Suppressor macrophage (primary cell): ENCODE measurements at regions not wholly inside any gene's neighbourhood (a gene's known extent, or its start where the extent isn't known, plus 50 kb on each side); places are given as distances from the start of the nearest gene placed in this dataset.
A peak's percentile ranks its signal among the peaks of the same experiment; 100 is the strongest.

Experiments used
- DNase-seq, 4 experiments: peaks; one replicate each; pipeline ENCODE4 v3.0.0-alpha.2; 2020 to 2022

GRCh38 chr14:53331247-53331646 lies 178.1 kb upstream of the DDHD1 start:
- DNase-seq, result no peak

GRCh38 chr14:53330441-53330840 lies 177.3 kb upstream of the DDHD1 start:
- no peak for DNase-seq

- DNase-seq, result no peak
Observed at GRCh38 chr14:53328841-53329240, 175.7 kb upstream of the DDHD1 start.

GRCh38 chr14:53327716-53328115 lies 174.6 kb upstream of the DDHD1 start:
- DNase-seq, result no peak

GRCh38 chr14:53325176-53325806 lies 172.2 kb upstream of the DDHD1 start:
- DNase-seq, result no peak

GRCh38 chr14:53316504-53316903 lies 163.4 kb upstream of the DDHD1 start:
- DNase-seq, result no peak

GRCh38 chr14:53310412-53310811 lies 157.3 kb upstream of the DDHD1 start:
- DNase-seq, result no peak

GRCh38 chr14:53306911-53307310 lies 153.8 kb upstream of the DDHD1 start:
- DNase-seq, result no peak

GRCh38 chr14:53306267-53306721 lies 153.2 kb upstream of the DDHD1 start:
- DNase-seq, result peak; percentile 30 to 61 (median 50)

GRCh38 chr14:53304726-53305381 lies 151.7 kb upstream of the DDHD1 start:
- DNase-seq, result no peak

GRCh38 chr14:53295985-53296582 lies 143.0 kb upstream of the DDHD1 start:
- peak; percentile 53 to 76 (median 65) for DNase-seq

GRCh38 chr14:53295372-53295771 lies 142.2 kb upstream of the DDHD1 start:
- no peak for DNase-seq

- no peak for DNase-seq
Observed at GRCh38 chr14:53286301-53286700, 133.2 kb upstream of the DDHD1 start.

- no peak for DNase-seq
Observed at GRCh38 chr14:53285821-53286220, 132.7 kb upstream of the DDHD1 start.

- no peak for DNase-seq
Observed at GRCh38 chr14:53285064-53285463, 131.9 kb upstream of the DDHD1 start.

- no peak for DNase-seq
Observed at GRCh38 chr14:53278602-53279506, 125.7 kb upstream of the DDHD1 start.

GRCh38 chr14:53273671-53274072 lies 120.5 kb upstream of the DDHD1 start:
- no peak for DNase-seq

GRCh38 chr14:53265025-53265424 lies 111.9 kb upstream of the DDHD1 start:
- no peak for DNase-seq

- no peak for DNase-seq
Observed at GRCh38 chr14:53260928-53261327, 107.8 kb upstream of the DDHD1 start.

- no peak for DNase-seq
Observed at GRCh38 chr14:53260286-53260685, 107.2 kb upstream of the DDHD1 start.

GRCh38 chr14:53252141-53252540 lies 99.0 kb upstream of the DDHD1 start:
- no peak for DNase-seq

GRCh38 chr14:53249059-53249458 lies 95.9 kb upstream of the DDHD1 start:
- no peak for DNase-seq
